Activated gamma-delta T cell treated with Interleukin-2 at 50 U/mL for 16 hours (primary cell): ENCODE measurements at regions not wholly inside any gene's neighbourhood (a gene's known extent, or its start where the extent isn't known, plus 50 kb on each side); places are given as distances from the start of the nearest gene placed in this dataset.
"Not testable (repeated sequence)": the region's sequence is repeated elsewhere in the genome, so short reads cannot be mapped to it uniquely, and the experiment has no call there.

Experiments used
- DNase-seq: peaks from one replicate; pipeline ENCODE4 v3.0.0-alpha.2; 2020

- no peak for DNase-seq
Observed at GRCh38 chr13:80171096-80171495, 169.8 kb downstream of the SPRY2 start.

- no peak for DNase-seq
Observed at GRCh38 chr13:80168089-80168850, 172.7 kb downstream of the SPRY2 start.

GRCh38 chr13:80166352-80166751 is 174.6 kb downstream of the SPRY2 start:
- DNase-seq: no peak

- no peak for DNase-seq
Observed at GRCh38 chr13:80164462-80164861, 176.5 kb downstream of the SPRY2 start.

GRCh38 chr13:80161896-80162295 is 179.0 kb downstream of the SPRY2 start:
- DNase-seq: no peak

GRCh38 chr13:80161219-80161618 is 179.7 kb downstream of the SPRY2 start:
- DNase-seq: no peak

- no peak for DNase-seq
Observed at GRCh38 chr13:80160110-80160509, 180.8 kb downstream of the SPRY2 start.

- no peak for DNase-seq
Observed at GRCh38 chr13:80157261-80157932, 183.5 kb downstream of the SPRY2 start.

- not testable (repeated sequence) for DNase-seq
Observed at GRCh38 chr13:80152142-80152541, 188.8 kb downstream of the SPRY2 start.

- no peak for DNase-seq
Observed at GRCh38 chr13:80151016-80151415, 189.9 kb downstream of the SPRY2 start.

GRCh38 chr13:80149736-80150135 is 191.2 kb downstream of the SPRY2 start:
- no peak for DNase-seq

- no peak for DNase-seq
Observed at GRCh38 chr13:80145171-80145690, 195.7 kb downstream of the SPRY2 start.

GRCh38 chr13:80144493-80144892 is 196.4 kb downstream of the SPRY2 start:
- DNase-seq: no peak

GRCh38 chr13:80141123-80141849 is 199.6 kb downstream of the SPRY2 start:
- no peak for DNase-seq

GRCh38 chr13:80140685-80141084 is 200.2 kb downstream of the SPRY2 start:
- no peak for DNase-seq

GRCh38 chr13:80139196-80139595 is 201.7 kb downstream of the SPRY2 start:
- DNase-seq: no peak

GRCh38 chr13:80137994-80138393 is 202.9 kb downstream of the SPRY2 start:
- no peak for DNase-seq

- no peak for DNase-seq
Observed at GRCh38 chr13:80134346-80134745, 206.6 kb downstream of the SPRY2 start.

GRCh38 chr13:80133631-80134261 is 207.2 kb downstream of the SPRY2 start:
- DNase-seq: no peak

- DNase-seq: no peak
Observed at GRCh38 chr13:80132741-80133601, 208.0 kb downstream of the SPRY2 start.

GRCh38 chr13:80131204-80131603 is 209.7 kb downstream of the SPRY2 start:
- no peak for DNase-seq
